Body of pancreas (tissue), 4 donors: ENCODE measurements at regions not wholly inside any gene's neighbourhood (a gene's known extent, or its start where the extent isn't known, plus 50 kb on each side); places are given as distances from the start of the nearest gene placed in this dataset.

ENCODE experiments used
- POLR2A ChIP-seq, 3 donors: fragments of 450-650 bp; IDR thresholded peaks; one replicate each; pipeline ENCODE4 v1.6.1; 2016; ENCODE audit warnings: antibody characterized with exemption in 3 of 3, mild to moderate bottlenecking in 2 of 3
- TF ChIP-seq, protein P1 (sequence below), 7 experiments: fragments of 450-650 bp in 4 of 7; fragments of 200-600 bp in 3 of 7; sonication (generic) in 3 of 7; IDR thresholded peaks; one replicate each; pipeline ENCODE4 v1.5.1; 2016 to 2019; ENCODE audit warnings: antibody characterized with exemption in 7 of 7

DNA sequence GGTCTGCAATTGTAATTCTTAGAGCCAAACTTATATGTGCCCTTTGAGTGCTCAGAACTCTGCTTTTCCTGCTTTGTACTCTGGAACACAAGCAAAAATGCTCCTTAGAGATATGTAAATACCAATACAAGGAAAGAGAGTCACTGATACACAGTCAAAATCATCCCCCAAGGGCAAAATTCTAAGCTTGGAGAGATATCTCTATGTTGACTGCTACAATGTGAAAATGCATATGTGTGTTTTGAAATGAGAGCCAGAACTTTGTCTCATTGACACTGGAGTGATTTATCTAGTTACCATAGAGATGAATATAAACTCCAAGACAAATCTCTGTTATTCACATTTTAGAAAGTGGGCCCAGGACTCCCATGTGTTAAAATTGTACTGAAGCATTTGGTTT is 494.8 kb upstream of the SLITRK1 start:
- TF ChIP-seq, protein P1, sequence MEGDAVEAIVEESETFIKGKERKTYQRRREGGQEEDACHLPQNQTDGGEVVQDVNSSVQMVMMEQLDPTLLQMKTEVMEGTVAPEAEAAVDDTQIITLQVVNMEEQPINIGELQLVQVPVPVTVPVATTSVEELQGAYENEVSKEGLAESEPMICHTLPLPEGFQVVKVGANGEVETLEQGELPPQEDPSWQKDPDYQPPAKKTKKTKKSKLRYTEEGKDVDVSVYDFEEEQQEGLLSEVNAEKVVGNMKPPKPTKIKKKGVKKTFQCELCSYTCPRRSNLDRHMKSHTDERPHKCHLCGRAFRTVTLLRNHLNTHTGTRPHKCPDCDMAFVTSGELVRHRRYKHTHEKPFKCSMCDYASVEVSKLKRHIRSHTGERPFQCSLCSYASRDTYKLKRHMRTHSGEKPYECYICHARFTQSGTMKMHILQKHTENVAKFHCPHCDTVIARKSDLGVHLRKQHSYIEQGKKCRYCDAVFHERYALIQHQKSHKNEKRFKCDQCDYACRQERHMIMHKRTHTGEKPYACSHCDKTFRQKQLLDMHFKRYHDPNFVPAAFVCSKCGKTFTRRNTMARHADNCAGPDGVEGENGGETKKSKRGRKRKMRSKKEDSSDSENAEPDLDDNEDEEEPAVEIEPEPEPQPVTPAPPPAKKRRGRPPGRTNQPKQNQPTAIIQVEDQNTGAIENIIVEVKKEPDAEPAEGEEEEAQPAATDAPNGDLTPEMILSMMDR (IDR thresholded peaks at IDR 0.05): no peak
- no peak for TF ChIP-seq POLR2A (IDR thresholded peaks at IDR 0.05)
